NCI-H2029 treated with DMSO at 0.1 percent for 48 hours (cell line): ENCODE measurements at regions not wholly inside any gene's neighbourhood (a gene's known extent, or its start where the extent isn't known, plus 50 kb on each side); places are given as distances from the start of the nearest gene placed in this dataset.

Experiments
- DNase-seq: peaks from one replicate; lab custom pipeline; 2025; lab: John Stamatoyannopoulos, UW

GRCh38 chr2:137824501-137824900 lies 139.8 kb upstream of the HNMT start:
- DNase-seq = no peak

- no peak for DNase-seq
These were observed 137.6 kb upstream of the HNMT start for GRCh38 chr2:137826373-137827372.

GRCh38 chr2:137828624-137829023 lies 135.6 kb upstream of the HNMT start:
- DNase-seq = no peak

- no peak for DNase-seq
These were observed 135.0 kb upstream of the HNMT start for GRCh38 chr2:137829251-137829650.

- no peak for DNase-seq
These were observed 129.4 kb upstream of the HNMT start for GRCh38 chr2:137834760-137835379.

- no peak for DNase-seq
These were observed 127.6 kb upstream of the HNMT start for GRCh38 chr2:137836671-137837070.

- no peak for DNase-seq
These were observed 126.4 kb upstream of the HNMT start for GRCh38 chr2:137837830-137838229.

GRCh38 chr2:137838255-137839092 lies 125.8 kb upstream of the HNMT start:
- DNase-seq = peak; percentile 35

- DNase-seq = no peak
These were observed 121.8 kb upstream of the HNMT start for GRCh38 chr2:137842430-137842829.

GRCh38 chr2:137842952-137843351 lies 121.3 kb upstream of the HNMT start:
- DNase-seq = no peak

- DNase-seq = no peak
These were observed 118.9 kb upstream of the HNMT start for GRCh38 chr2:137845422-137845821.

- no peak for DNase-seq
These were observed 117.3 kb upstream of the HNMT start for GRCh38 chr2:137846993-137847392.

GRCh38 chr2:137847443-137847842 lies 116.8 kb upstream of the HNMT start:
- DNase-seq = no peak

GRCh38 chr2:137857881-137858280 lies 106.4 kb upstream of the HNMT start:
- DNase-seq = no peak

- DNase-seq = no peak
These were observed 101.6 kb upstream of the HNMT start for GRCh38 chr2:137862651-137863050.

- DNase-seq = peak; percentile 40
These were observed 98.2 kb upstream of the HNMT start for GRCh38 chr2:137865954-137866540.

- no peak for DNase-seq
These were observed 93.6 kb upstream of the HNMT start for GRCh38 chr2:137870682-137871081.

GRCh38 chr2:137872577-137872976 lies 91.7 kb upstream of the HNMT start:
- DNase-seq = no peak

GRCh38 chr2:137873536-137874244 lies 90.6 kb upstream of the HNMT start:
- no peak for DNase-seq

GRCh38 chr2:137879121-137879520 lies 85.2 kb upstream of the HNMT start:
- no peak for DNase-seq

- no peak for DNase-seq
These were observed 82.6 kb upstream of the HNMT start for GRCh38 chr2:137881711-137882110.
